ENCODE measurements at regions not wholly inside any gene's neighbourhood (a gene's known extent, or its start where the extent isn't known, plus 50 kb on each side); places are given as distances from the start of the nearest gene placed in this dataset.

- no peak overlapping the region for H3K4me2 ChIP-seq (ENCODE audit: low read depth, low read length)
- WGBS (ENCODE audit: low lambda C conversion rate) = 31% methylated on average over 9 of the region's 9 CpGs
- H3K9me3 ChIP-seq (ENCODE audit: low read length) = no peaks in the 10 kb centered on the region
- DNase-seq (ENCODE audit: low spot score) (no peak), ATAC-seq (no peak), FAIRE-seq (no peak)
- H3K27ac ChIP-seq (ENCODE audit: extremely low read length, insufficient read depth, low read length) = no peak overlapping the region
- no peaks in the 10 kb centered on the region for H3K79me2 ChIP-seq (ENCODE audit: insufficient read depth, low read length)
- BruUV-seq (replicated peaks) = no TSS peak
- H3K9ac ChIP-seq (ENCODE audit: insufficient read depth, low read depth, low read length) = no peak overlapping the region
- H3K27me3 ChIP-seq (ENCODE audit: control insufficient read depth in 1 of 2, insufficient read depth in 2 of 2, low read length in 2 of 2) = no peaks in the 10 kb centered on the region; a peak in 1 of 5 replicates
- in situ Hi-C loops (cut with HindIII; ENCODE audit: extremely low pct_ligation_motif_present, low pct_unique_long_range_greater_than_20kb) (no loop called here), intact Hi-C loops (cut with micrococcal nuclease; ENCODE audit: unreplicated experiment) (no loop called here)
- CTCF ChIA-PET (ENCODE audit: low intra/inter-chr PET ratio, low total read pairs) = no interaction called here
- peaks cover 5% of the 10 kb centered on the region; the same call in 1 of the 2 replicates for H3K4me1 ChIP-seq (ENCODE audit: insufficient read depth, low read length)
- H3K36me3 ChIP-seq (replicated peaks in 1 of 2; ENCODE audit: control insufficient read depth in 1 of 2, insufficient read depth in 2 of 2, low read length in 2 of 2) = no peaks in the 10 kb centered on the region
- TF ChIP-seq EP300 (IDR thresholded peaks at IDR 0.05; ENCODE audit: low read depth in 2 of 2, low read length in 2 of 2) (no peak), EP300 (CRISPR knock-in tag; IDR thresholded peaks at IDR 0.05; ENCODE audit: borderline replicate concordance) (no peak), ZNF547 (CRISPR knock-in tag; IDR thresholded peaks at IDR 0.05) (no peak), ZNF207 (IDR thresholded peaks at IDR 0.05; ENCODE audit: borderline replicate concordance) (no peak), ZNF20 (CRISPR knock-in tag; IDR thresholded peaks at IDR 0.05) (no peak), ZNF503 (CRISPR knock-in tag; IDR thresholded peaks at IDR 0.05) (no peak), MNT (IDR thresholded peaks at IDR 0.05) (no peak), TRIM24 (CRISPR knock-in tag; IDR thresholded peaks at IDR 0.05) (no peak), ZNF550 (CRISPR knock-in tag; IDR thresholded peaks at IDR 0.05; ENCODE audit: borderline replicate concordance) (no peak), SIN3A (IDR thresholded peaks at IDR 0.05; ENCODE audit: borderline replicate concordance, low read depth, low read length) (no peak), ZNF710 (CRISPR knock-in tag; IDR thresholded peaks at IDR 0.05; ENCODE audit: borderline replicate concordance) (no peak)
- no peak overlapping the region for H3K4me3 ChIP-seq (replicated peaks in 1 of 3; ENCODE audit: insufficient read depth in 1 of 3, low read depth in 2 of 3, low read length in 3 of 3)
- H2AFZ ChIP-seq (ENCODE audit: low read length) = no peak overlapping the region
- no peaks in the 10 kb centered on the region for H4K20me1 ChIP-seq (ENCODE audit: insufficient read depth, low read length)
- POLR2A ChIA-PET = no interaction called here
These were observed 392.9 kb upstream of the SALL1 start for GRCh38 chr16:51543971-51544370.
